Neuron (in vitro differentiated cells): ENCODE measurements at regions not wholly inside any gene's neighbourhood (a gene's known extent, or its start where the extent isn't known, plus 50 kb on each side); places are given as distances from the start of the nearest gene placed in this dataset.

Experiments
- H2AFZ ChIP-seq: one replicate; pipeline ENCODE4 v1.6.1; 2013; ENCODE audit warnings: low read depth, mild to moderate bottlenecking, inconsistent platforms, low read length, moderate library complexity
- H3K27me3 ChIP-seq: one replicate; pipeline ENCODE4 v1.6.1; 2013; ENCODE audit warnings: low read length; ENCODE audit not compliant: insufficient read depth
- H3K36me3 ChIP-seq: one replicate; pipeline ENCODE4 v1.6.1; 2013; ENCODE audit warnings: low read length; ENCODE audit not compliant: insufficient read depth
- H3K4me1 ChIP-seq: one replicate; pipeline ENCODE4 v1.6.1; 2013; ENCODE audit warnings: low read length; ENCODE audit not compliant: insufficient read depth
- H3K4me3 ChIP-seq: 2 replicates; pipeline ENCODE4 v1.5.1; 2013; ENCODE audit warnings: mild to moderate bottlenecking, low read length, moderate library complexity
- H3K9me3 ChIP-seq: one replicate; pipeline ENCODE4 v1.6.1; 2013; ENCODE audit warnings: low read length

DNA sequence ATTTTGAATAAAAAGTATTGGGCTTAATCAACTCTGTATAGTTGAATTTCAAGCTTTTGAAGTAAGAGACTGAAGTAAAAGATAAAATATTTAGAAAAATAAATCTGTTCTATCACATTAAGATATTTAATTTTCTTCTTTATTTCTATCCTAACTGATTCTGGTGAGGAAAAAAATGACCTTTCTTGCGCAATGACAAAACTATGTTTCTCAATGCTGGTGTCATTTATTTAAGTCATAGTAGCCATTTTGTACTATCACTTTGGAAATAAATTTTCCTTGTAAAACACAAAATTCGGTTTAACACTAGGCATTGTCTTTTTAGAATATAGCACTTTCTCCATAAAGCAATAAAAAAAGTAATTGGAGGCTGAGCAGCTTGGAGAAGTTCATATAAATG lies 728.0 kb downstream of the CDH9 start:
- no peaks in the 10 kb centered on the region for H3K4me1 ChIP-seq
- no peaks in the 10 kb centered on the region for H3K9me3 ChIP-seq
- H3K4me3 ChIP-seq = no peak overlapping the region
- no peak overlapping the region for H2AFZ ChIP-seq
- no peaks in the 10 kb centered on the region for H3K36me3 ChIP-seq
- H3K27me3 ChIP-seq = no peaks in the 10 kb centered on the region

DNA sequence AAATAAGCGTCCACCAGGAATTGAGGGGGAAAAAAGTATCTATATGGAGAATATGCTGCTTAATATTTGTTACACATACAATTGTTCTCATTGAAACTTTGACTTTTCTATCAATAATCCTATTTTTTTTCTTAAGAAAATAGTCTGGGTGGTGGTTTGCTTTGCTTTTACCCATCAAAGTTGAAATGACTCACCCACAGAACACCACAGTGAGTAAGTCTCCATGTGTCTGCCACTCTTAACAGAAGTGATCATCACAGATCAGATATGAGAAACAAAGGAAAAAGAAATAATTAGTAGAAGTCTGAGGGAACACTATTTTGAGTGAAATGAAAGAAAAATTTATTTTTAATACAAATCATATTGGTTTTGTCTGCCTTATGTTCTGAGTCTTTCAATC lies 742.8 kb downstream of the CDH9 start:
- Histone ChIP-seq H3K27me3 (no peaks in the 10 kb centered on the region), H3K36me3 (no peaks in the 10 kb centered on the region), H2AFZ (no peak overlapping the region), H3K9me3 (no peaks in the 10 kb centered on the region), H3K4me3 (no peak overlapping the region), H3K4me1 (no peaks in the 10 kb centered on the region)

DNA sequence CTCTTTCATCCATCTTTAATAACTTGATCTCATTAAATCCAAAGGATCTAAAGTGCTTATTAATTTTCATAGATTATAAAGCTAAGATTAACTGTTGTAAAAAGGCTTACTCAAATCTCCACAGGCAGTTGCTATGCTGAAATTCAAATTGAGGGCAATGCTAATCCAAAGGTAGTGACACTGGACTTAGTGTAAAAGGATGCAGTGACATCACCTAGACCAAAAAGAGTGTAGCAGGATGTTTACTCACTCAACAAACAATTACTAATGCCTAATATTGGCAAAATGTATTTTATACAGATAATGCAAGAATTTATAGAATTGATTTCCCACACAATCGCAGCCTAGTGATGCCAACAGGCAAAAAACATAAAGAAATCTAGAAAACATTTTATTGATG lies 756.2 kb downstream of the CDH9 start:
- no peaks in the 10 kb centered on the region for H3K27me3 ChIP-seq
- no peak overlapping the region for H3K4me3 ChIP-seq
- H3K4me1 ChIP-seq = no peaks in the 10 kb centered on the region
- no peaks in the 10 kb centered on the region for H3K36me3 ChIP-seq
- no peak overlapping the region for H2AFZ ChIP-seq
- H3K9me3 ChIP-seq = no peaks in the 10 kb centered on the region

DNA sequence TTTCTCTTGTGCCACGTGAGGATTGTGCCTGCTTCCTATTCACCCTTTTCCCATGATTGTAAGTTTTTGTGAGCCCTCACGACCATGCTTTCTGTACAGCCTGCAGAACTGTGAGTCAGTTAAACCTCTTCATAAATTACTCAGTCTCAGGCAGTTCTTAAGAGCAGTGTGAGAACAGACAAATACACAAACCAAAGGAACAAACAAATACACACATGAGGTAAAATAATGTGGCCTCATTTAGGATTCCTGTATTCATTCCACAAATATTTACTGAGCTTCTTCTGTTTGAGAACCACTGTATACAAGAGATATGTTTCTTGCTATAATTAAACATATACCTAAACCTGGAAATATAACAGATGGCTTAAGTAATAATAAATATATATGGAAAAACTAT lies 760.3 kb downstream of the CDH9 start:
- Histone ChIP-seq H3K27me3 (no peaks in the 10 kb centered on the region), H2AFZ (no peak overlapping the region), H3K4me3 (no peak overlapping the region), H3K9me3 (no peaks in the 10 kb centered on the region), H3K4me1 (no peaks in the 10 kb centered on the region), H3K36me3 (no peaks in the 10 kb centered on the region)

DNA sequence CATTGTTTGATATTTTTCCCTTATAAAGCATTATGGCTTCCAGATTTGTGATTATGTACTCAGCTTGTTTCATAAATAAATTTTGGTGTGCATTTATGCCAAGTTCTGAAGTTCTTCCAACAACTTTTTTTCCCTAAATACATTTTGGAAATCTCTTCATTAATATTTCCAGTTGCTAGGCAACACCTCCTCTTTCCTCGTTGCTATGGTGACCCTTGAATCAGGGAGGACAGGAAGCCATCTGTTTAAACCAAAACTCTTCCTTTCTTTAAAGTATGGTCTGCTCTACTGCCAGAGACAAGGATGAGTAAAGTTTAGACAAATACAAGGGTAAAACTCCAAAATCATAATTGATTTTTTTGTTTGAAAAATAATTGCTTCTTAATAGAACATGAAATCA lies 779.3 kb downstream of the CDH9 start:
- Histone ChIP-seq H3K27me3 (no peaks in the 10 kb centered on the region), H3K4me1 (peaks cover 1% of the 10 kb centered on the region), H3K4me3 (no peak overlapping the region), H2AFZ (no peak overlapping the region), H3K36me3 (no peaks in the 10 kb centered on the region), H3K9me3 (no peaks in the 10 kb centered on the region)

DNA sequence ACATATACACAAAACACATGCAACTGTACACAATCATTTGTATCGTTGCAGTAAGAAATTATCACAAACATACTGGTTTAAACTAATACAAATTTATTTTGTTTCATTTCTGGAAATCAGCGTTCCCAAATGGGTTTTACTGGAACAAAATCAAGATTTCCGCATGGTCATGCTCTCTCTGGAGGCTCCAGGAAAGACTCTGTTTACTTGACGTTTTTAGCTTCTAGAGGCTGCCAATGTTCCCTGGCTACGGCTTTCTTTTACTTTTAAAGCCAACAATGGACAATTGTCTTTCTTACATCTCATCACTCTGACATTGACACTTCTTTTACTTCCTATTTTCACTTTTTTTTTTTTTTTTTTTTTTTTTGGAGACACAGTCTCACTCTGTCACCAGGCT lies 793.1 kb downstream of the CDH9 start:
- no peak overlapping the region for H3K4me3 ChIP-seq
- H3K4me1 ChIP-seq = no peaks in the 10 kb centered on the region
- H3K36me3 ChIP-seq = no peaks in the 10 kb centered on the region
- no peaks in the 10 kb centered on the region for H3K27me3 ChIP-seq
- no peaks in the 10 kb centered on the region for H3K9me3 ChIP-seq
- H2AFZ ChIP-seq = no peak overlapping the region

DNA sequence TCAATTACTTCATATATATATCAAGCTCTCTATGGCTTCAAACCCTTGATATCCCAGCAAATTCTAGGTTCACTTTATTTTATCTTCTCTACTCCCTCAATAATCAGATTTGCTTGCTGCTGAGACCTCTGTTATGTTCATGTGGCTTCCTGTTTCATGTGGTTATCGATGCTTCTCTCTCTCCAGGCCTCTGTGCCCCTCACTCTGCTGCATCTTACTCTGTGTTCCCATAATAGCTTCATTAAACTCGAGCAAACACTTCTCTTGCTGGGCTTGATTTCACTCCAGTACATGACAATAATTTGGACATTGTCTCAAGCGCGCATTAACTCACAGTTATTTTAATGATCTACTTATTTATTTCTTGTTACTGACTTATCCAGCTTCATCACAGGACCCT lies 798.8 kb downstream of the CDH9 start:
- H3K4me1 ChIP-seq = no peaks in the 10 kb centered on the region

DNA sequence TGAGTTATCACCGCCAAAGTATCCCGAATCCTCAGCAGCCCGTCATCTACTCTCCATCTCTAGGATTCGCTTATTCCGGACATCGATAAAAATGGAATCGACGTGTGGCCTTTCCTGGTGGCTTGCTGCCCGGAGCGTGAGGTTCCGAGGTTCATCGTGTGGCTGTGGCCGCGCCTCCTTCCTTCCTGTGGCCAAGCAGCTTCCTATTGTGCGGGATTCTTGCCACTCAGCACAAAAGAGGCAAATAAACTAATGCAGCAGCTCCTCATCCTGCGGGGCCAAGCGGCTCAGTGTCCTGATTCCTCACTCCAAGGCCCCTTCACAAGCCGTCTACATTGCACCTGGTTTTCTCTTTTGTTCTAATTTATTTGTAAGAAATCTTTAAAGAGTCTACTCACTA lies 800.9 kb downstream of the CDH9 start:
- Histone ChIP-seq H3K4me1 (no peaks in the 10 kb centered on the region), H3K36me3 (no peaks in the 10 kb centered on the region), H3K27me3 (no peaks in the 10 kb centered on the region), H2AFZ (no peak overlapping the region), H3K9me3 (no peaks in the 10 kb centered on the region), H3K4me3 (no peak overlapping the region)

More for the DNA sequence above, 798.8 kb downstream of the CDH9 start:
- H3K4me3 ChIP-seq = no peak overlapping the region
- no peaks in the 10 kb centered on the region for H3K9me3 ChIP-seq
- no peaks in the 10 kb centered on the region for H3K27me3 ChIP-seq
- H2AFZ ChIP-seq = no peak overlapping the region
- no peaks in the 10 kb centered on the region for H3K36me3 ChIP-seq

DNA sequence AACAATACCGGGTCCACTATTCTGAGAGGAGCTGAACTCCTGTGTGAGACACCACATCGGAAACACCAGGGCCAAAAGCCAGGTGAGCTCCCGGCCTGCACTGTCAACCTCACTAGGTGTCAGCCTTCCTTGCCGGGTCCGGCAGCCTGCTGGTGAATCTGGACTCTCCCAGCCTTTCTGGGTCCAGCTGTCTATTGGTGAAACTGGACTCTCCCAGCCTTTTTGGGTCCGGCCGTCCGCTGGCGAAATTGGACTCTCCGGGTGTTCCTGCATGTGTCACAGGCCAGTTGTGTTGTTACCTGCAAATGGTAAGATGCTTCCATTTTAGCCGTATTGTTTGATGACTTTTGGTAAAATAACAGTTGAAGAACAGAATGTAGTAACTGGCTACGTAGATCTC lies 801.5 kb downstream of the CDH9 start:
- H3K4me1 ChIP-seq = no peaks in the 10 kb centered on the region
- H3K4me3 ChIP-seq = no peak overlapping the region
- no peaks in the 10 kb centered on the region for H3K36me3 ChIP-seq
- H3K9me3 ChIP-seq = no peaks in the 10 kb centered on the region
- no peak overlapping the region for H2AFZ ChIP-seq
- H3K27me3 ChIP-seq = no peaks in the 10 kb centered on the region

DNA sequence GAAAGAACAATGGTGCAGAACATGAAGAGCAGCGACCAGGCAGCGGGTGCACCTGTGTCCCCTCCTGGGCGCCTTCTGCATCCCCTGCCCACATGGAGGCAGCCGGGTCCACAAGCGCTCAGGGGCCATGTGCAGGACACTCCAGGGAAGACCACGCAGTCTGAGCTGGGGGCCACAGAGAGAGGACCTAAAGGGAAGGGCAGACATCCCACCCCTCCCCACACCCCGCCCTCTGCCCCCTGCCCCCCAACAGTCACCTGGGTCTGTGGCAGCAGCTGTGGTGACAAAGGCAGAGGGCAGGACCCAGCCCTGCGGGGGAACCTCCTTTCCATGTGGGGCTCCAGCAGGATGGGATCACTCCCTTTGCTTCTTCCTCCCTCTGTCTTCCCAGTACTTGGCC lies 805.7 kb downstream of the CDH9 start:
- Histone ChIP-seq H3K4me3 (no peak overlapping the region), H3K9me3 (no peaks in the 10 kb centered on the region), H3K36me3 (no peaks in the 10 kb centered on the region), H2AFZ (no peak overlapping the region), H3K4me1 (no peaks in the 10 kb centered on the region), H3K27me3 (no peaks in the 10 kb centered on the region)

DNA sequence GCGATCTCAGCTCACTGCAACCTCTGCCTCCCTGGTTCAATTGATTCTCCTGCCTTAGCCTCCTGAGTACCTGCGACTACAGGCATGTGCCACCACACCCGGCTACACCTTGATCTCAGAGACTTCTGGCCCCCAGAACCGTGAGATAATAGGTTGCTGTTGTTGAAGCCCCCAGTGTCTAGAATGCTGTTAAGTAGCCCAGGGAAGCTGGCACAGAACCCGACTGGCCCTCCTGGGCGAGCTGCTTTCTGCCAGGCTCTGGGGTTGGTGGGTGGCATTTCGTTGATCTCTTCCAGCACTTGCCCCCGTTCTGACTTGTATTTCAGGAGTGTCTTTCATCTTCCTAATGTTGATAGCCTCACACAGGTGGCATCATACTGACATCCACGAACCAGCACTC lies 807.1 kb downstream of the CDH9 start:
- H3K4me1 ChIP-seq = no peaks in the 10 kb centered on the region
- no peak overlapping the region for H3K4me3 ChIP-seq
- H3K27me3 ChIP-seq = no peaks in the 10 kb centered on the region
- no peaks in the 10 kb centered on the region for H3K36me3 ChIP-seq
- no peaks in the 10 kb centered on the region for H3K9me3 ChIP-seq
- H2AFZ ChIP-seq = no peak overlapping the region

DNA sequence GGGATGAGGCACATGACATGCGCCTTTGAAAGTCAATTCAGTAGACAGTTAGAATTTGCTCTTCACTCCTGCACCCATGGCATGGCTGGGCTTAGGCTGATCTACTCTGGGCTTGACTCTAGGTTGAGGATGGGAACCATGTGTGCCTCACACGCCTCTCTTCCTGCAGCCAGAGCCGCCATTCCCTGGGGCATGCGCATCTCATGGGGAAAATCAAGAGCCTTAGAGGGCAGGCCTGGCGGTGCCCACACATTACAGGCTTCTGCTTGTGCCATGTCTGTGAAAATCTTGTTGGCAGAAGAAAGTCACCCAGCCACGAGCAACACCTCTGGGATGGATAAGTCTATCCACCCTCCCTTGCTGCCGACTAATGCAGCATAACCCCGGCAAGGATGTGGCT lies 808.5 kb downstream of the CDH9 start:
- Histone ChIP-seq H2AFZ (no peak overlapping the region), H3K27me3 (no peaks in the 10 kb centered on the region), H3K9me3 (no peaks in the 10 kb centered on the region), H3K4me1 (no peaks in the 10 kb centered on the region), H3K4me3 (no peak overlapping the region), H3K36me3 (no peaks in the 10 kb centered on the region)

DNA sequence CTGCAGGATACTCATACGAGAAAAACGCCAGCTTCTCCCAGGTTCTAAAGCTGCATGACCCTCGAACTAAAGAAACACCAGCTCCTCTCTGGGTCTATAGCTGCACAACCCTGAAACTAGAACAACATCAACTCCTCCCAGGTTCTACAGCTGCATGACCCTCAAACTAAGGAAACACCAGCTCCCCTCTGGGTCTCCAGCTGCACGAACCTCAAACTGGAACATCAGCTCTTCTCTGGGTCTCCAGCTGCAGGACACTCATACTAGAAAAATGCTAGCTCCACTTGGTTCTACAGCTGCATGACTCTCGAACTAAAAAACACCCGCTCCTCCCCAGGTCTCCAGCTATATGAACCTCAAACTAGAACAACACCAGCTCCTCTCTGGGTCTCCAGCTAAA lies 811.1 kb downstream of the CDH9 start:
- no peaks in the 10 kb centered on the region for H3K4me1 ChIP-seq
- no peaks in the 10 kb centered on the region for H3K36me3 ChIP-seq
- H3K4me3 ChIP-seq = no peak overlapping the region
- no peaks in the 10 kb centered on the region for H3K27me3 ChIP-seq
- no peaks in the 10 kb centered on the region for H3K9me3 ChIP-seq
- H2AFZ ChIP-seq = no peak overlapping the region

DNA sequence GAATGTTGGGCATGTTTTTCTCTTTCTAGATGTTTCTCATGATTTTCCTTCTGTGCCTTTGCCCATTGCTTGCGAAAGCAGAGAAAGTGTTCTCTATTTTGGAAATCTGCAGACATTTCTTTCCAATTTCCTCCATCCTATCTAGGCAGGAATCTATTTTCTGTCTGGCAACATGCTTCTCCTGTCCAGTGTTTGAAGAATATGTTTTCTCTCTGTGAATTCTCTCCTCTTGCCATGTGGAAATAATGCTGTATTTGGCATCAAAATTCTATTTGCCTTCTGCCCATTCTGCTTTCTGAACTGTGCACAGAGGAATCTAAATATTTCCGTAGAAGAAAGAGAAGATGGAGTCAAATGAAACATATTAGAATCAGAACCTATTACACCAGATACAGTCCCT lies 833.3 kb downstream of the CDH9 start:
- H3K9me3 ChIP-seq = no peaks in the 10 kb centered on the region
- H3K4me1 ChIP-seq = no peaks in the 10 kb centered on the region
- no peak overlapping the region for H3K4me3 ChIP-seq
- H3K36me3 ChIP-seq = no peaks in the 10 kb centered on the region
- H2AFZ ChIP-seq = no peak overlapping the region
- no peaks in the 10 kb centered on the region for H3K27me3 ChIP-seq
